GM19238 (cell line): ENCODE measurements at regions not wholly inside any gene's neighbourhood (a gene's known extent, or its start where the extent isn't known, plus 50 kb on each side); places are given as distances from the start of the nearest gene placed in this dataset.
A peak's percentile ranks its signal among the peaks of the same experiment; 100 is the strongest.

ENCODE experiments used
- DNase-seq: peaks from one replicate; pipeline ENCODE4 v3.0.0; 2011; ENCODE audit warnings: low spot score; ENCODE audit not compliant: insufficient read length

DNA sequence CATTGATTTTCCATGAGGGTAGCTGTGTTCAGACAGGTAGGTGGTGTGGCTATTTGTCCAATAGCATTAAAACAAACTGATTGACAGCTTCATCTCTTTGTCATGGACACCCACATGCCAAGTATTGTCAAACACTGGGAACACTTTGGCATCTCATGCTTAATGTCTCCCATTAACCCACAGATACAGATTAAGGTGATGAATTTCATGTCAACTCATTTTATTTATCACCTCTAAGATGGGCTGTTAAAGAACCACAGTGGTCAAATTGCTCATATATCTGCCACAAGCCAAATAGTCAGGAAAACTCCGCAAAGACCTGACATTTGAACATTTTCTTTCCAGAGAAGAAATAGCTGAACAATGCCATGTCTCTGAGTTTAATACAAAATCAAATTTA, 139.1 kb upstream of the SPTLC3 start:
- DNase-seq = no peak

- DNase-seq = no peak
Measured at GRCh38 chr20:12870588-12870987, 138.2 kb upstream of the SPTLC3 start.

DNA sequence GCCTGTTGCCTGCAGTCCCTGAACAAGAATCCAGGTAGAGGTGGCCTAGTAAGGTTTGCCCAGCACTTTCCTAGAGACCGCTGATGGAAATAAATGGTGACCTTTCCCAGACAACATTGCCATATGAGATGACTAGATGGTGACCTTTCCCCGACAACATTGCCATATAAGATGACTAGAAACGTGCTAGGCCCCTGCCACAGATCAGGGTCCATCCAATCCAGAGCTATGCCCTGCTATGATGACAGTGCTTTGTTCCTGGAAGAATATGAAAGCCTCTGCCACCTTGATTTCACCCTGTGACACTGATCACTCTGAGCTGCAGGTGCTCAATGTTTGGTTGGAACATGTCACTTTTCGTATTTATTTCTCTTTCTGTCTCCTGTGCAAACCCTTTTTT, 133.8 kb upstream of the SPTLC3 start:
- DNase-seq = no peak

DNA sequence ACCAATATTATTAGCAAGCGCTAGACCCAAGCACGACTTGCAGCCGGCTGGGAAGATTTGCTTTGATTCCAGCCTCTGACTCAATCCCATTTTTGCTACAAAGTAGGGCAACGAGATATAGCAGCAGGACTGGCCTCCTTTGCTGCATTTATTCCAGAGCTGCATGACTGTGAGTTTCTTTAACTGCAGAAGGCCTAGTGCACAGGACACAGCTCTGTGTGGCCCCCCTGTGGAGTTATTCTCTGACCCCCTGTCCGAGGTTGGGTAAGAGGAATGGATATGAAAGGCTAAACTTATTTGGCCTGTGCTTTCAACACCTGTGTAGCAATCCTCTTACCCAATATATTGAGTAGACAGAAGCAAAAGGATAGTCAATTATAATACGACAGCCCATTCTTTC, 133.3 kb upstream of the SPTLC3 start:
- DNase-seq = no peak

- DNase-seq = no peak
Measured at GRCh38 chr20:12882832-12883506, 125.8 kb upstream of the SPTLC3 start.

- DNase-seq = no peak
Measured at GRCh38 chr20:12883507-12883885, 125.3 kb upstream of the SPTLC3 start.

DNA sequence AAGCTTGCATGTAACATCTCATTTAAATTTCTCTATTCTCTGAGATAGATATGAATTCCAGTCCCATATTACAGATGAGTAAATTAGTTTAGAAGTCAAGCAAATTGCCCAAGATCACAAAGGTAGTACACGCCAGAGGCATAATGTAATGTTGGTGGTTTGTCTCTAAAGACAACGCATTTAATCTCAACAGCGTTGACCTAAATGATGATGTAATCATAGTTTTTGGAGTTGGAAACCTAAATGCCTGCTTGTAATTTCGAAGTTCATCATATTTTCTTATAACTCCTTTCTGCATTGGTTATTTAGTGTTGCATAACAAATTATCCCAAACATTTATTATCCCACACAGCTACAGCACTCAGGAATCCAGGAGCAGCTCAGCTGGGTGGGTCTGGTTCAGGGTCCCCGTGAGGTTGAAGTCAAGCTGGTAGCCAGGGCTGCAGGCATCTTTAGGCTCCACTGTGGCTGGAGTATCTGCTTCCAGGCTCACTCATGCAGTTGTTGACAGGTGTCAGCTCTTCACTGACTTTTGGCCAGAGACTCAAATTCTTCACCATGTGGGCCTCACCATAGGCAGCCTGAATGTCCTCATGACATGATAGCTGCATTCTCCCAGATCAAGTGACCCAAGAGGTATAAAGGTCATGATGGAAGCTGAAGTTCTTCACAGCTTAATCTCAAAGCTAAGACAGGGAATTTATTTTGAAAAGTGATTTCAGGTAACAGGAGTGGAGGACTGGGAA, 122.0 kb upstream of the SPTLC3 start:
- DNase-seq = no peak

DNA sequence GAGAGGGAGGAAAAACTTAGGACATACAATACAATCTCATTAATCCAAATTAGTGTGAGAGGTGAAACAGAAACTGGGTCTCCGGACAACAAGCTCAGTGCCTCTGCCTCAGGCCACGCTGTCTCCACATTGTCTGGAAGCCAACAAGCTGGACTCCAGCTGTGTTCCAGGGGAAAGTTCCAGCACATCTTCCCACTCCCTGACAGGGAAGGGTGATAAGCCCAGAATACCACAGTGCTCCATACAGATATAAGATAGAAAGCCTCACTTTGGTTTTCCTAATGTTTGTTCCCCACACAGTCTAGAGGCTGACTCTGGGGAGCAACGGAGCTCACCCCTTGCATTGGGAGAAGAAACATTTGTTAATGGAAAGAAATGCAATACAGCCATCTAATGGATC, 117.1 kb upstream of the SPTLC3 start:
- DNase-seq = no peak

- DNase-seq = no peak
Measured at GRCh38 chr20:12893019-12893418, 115.8 kb upstream of the SPTLC3 start.

DNA sequence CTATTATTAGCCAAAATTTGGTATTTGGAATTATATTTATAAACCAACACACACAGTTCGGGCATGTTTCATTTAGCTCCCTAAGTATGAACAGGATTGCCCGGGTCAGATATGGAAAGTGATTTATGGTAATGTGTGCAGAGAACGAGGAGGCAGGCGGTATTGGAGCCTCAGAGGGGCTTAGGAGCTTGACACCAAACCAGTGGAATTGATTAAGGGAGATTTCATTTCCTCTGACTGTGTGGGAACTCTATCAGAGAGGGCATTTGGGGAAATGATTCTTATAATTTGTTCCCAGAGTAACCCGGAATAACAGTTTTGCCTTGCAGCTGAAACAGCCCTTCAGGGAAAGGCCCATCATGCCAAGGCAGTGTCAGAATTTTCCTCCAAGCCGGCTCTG, 115.1 kb upstream of the SPTLC3 start:
- no peak for DNase-seq

DNA sequence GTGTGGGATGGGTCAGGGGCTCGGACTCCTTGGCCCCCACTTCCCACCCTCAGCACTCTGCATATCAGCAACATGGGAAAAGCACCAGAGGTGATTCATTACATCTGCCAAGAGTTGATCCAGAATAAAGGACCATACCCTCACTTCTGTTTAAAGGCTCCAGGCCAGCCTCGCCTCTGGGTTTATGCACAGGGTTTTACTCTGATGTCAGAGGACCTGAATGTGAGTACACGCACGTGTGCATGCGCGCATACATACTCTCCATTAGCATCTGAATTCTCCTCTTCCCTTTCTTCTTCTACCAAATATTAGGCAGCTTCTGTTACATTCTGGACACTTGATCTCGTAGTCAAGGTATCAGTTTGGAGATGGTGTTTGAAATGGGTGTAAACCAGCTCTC, 114.7 kb upstream of the SPTLC3 start:
- no peak for DNase-seq

GRCh38 chr20:12896180-12896579, 112.6 kb upstream of the SPTLC3 start:
- DNase-seq = no peak

- no peak for DNase-seq
Measured at GRCh38 chr20:12902992-12903391, 105.8 kb upstream of the SPTLC3 start.

GRCh38 chr20:12906361-12906760, 102.4 kb upstream of the SPTLC3 start:
- DNase-seq = no peak

DNA sequence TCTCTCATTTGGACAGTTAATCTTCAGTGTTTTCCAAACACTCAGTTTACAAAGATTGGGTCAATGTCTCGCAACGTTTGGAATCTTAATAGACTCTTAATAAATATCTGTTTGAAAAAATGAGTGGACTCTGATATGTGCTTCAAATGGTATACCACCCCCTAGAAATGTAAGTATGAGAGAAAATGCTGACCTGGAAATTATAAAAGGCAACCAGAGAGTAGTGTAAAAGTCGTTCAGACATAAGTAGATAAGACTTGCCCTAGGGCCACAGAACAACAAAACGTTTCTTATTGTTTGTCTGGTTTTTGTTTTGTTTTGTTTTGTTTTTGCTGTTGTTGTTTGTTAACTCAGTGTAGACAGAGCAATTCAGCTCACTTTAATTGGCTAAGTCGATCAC, 97.4 kb upstream of the SPTLC3 start:
- DNase-seq = no peak

DNA sequence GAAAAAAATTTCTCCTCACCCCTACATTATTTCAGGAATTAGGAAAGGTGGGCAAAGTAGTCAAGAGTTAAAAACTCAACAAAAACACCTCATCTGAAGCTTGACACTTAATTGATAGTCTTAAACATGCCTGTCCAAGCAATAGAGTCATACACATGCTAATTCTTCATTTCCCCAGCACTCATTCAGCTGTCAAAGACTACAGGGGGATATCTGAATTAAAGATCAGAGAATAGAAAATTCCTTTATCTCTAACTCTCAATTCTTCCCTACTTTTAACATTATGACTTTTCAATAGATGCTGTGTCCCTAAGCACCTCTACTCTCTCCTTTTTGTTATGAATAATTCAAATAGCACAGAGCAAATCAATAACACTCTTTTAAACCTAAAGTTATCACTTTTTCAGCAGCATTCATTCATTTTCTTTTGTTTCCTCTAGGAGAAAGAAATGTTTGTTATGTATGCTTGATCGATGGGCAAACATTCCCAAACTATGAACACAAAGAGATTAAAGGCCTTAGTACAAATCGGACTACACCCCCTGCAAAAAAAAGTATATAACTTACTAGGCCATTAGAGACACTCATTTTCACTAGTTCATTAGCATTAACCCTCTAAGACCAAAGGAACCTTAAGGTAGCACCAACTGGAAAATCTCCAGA, 94.9 kb upstream of the SPTLC3 start:
- no peak for DNase-seq

- no peak for DNase-seq
Measured at GRCh38 chr20:12914804-12915203, 94.0 kb upstream of the SPTLC3 start.

- no peak for DNase-seq
Measured at GRCh38 chr20:12916699-12917098, 92.1 kb upstream of the SPTLC3 start.

DNA sequence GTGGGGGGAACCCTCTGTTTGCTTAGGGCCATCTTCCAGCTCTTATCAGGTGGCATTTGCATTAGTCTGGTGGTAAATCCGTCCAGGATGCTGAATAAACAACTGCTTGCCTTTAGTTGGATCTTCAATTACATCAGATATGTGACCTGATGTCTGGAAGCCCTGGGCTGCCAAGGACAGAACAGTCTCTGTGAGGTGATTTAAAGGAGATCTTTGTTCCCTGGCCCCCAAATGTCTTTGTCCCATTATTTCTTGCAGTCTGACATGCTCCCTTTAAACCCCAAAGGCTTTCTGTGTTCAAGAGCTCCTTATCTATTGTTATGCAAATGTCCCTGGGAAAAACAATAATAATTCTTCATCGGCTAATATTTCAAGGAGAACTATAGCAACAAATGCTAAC, 84.6 kb upstream of the SPTLC3 start:
- DNase-seq = no peak

GRCh38 chr20:12925210-12925755, 83.5 kb upstream of the SPTLC3 start:
- DNase-seq = peak; percentile 42

- no peak for DNase-seq
Measured at GRCh38 chr20:12925863-12926793, 82.6 kb upstream of the SPTLC3 start.
